Fibroblast of the aortic adventitia (primary cell): ENCODE measurements at regions not wholly inside any gene's neighbourhood (a gene's known extent, or its start where the extent isn't known, plus 50 kb on each side); places are given as distances from the start of the nearest gene placed in this dataset.
A peak's percentile ranks its signal among the peaks of the same experiment; 100 is the strongest.

Source experiments
- DNase-seq: peaks from one replicate; pipeline ENCODE4 v3.0.0-alpha.2; 2010; ENCODE audit warnings: low read depth
- H3K4me3 ChIP-seq: 2 replicates; pipeline ENCODE4 v1.5.1; 2011; ENCODE audit warnings: low read depth, mild to moderate bottlenecking, control low read depth, low read length, moderate library complexity
- TF ChIP-seq, protein P1 (sequence below): IDR thresholded peaks from 2 replicates; pipeline ENCODE4 v1.5.1; 2011; ENCODE audit warnings: mild to moderate bottlenecking, low read length, control low read depth, inconsistent platforms; ENCODE audit not compliant: insufficient read depth

DNA sequence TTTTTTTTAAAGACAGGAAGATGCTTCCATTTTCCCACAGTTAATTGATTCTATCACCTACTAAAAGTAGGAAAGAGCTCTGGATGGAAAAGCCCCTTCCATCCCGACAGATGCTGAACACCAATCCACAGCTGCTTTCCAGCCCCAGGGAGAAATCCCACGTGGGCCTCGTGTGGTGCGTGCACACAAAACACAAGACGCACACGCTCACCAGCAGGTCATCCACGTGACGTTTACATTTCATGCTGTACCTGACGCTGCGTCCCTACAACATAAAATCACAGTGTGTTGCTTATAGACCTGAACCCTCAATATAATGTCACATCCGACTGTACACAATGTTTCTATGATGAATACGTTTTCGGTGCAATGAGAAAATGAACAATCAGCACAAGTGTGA lies 50.2 kb upstream of the DACT2 start:
- TF ChIP-seq, protein P1, sequence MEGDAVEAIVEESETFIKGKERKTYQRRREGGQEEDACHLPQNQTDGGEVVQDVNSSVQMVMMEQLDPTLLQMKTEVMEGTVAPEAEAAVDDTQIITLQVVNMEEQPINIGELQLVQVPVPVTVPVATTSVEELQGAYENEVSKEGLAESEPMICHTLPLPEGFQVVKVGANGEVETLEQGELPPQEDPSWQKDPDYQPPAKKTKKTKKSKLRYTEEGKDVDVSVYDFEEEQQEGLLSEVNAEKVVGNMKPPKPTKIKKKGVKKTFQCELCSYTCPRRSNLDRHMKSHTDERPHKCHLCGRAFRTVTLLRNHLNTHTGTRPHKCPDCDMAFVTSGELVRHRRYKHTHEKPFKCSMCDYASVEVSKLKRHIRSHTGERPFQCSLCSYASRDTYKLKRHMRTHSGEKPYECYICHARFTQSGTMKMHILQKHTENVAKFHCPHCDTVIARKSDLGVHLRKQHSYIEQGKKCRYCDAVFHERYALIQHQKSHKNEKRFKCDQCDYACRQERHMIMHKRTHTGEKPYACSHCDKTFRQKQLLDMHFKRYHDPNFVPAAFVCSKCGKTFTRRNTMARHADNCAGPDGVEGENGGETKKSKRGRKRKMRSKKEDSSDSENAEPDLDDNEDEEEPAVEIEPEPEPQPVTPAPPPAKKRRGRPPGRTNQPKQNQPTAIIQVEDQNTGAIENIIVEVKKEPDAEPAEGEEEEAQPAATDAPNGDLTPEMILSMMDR, result no peak
- H3K4me3 ChIP-seq, result no peak overlapping the region
- DNase-seq, result no peak

DNA sequence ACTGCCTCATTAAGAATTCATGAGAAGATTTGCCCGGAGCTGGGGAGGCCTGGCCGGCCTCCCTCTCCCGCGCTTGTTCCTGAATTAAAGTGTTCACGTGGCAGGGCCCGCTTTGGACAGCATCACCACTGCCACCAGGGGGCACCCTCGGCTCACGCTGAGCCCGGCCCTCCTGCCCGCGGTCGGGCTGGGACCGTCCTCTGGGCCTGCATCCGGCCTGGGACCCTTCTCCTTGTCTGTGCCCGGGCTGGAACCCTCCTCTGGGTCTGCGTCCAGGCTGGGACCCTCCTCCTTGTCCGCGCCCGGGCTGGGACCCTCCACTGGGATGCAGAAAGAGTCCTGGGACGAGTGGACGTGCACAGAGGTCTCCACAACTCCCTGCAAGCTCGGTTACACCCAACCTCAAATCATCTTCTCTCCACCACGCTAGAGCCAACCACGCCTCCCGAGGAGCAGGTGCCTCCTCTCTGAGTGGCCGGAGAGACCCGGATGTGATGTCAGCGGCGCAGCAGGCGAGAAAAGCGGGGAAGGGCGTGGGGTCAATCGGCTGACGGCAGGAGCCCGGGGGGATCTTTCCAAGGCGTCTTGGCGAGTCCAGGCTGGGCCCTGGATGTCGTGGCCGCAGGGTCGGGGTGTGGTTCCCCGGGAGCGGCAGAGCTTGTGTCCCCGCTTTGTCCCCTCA lies 50.9 kb upstream of the DACT2 start:
- TF ChIP-seq, protein P1, result peak; percentile 81
- peak; percentile 51 for DNase-seq
- no peak overlapping the region for H3K4me3 ChIP-seq

DNA sequence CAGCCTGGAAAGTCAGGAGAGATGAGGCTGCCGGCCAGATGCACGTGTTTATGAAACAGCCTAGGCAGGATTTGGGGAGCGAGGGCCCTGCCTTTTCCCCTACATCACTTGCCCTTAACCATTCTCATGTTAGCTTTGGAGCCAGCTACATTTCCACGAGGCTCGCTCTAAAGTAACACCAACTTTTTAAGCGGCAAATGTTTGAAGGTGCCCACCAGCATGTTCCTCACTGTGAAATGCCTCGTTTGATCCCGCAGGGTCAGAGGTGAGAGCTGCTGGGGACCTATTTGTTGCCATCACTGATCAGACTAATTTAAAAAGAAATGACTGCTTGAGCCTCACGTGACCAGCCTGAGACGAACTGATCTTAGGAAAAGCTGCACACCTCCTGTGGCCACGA lies 51.6 kb upstream of the DACT2 start:
- no peak overlapping the region for H3K4me3 ChIP-seq
- no peak for DNase-seq
- TF ChIP-seq, protein P1, result no peak

DNA sequence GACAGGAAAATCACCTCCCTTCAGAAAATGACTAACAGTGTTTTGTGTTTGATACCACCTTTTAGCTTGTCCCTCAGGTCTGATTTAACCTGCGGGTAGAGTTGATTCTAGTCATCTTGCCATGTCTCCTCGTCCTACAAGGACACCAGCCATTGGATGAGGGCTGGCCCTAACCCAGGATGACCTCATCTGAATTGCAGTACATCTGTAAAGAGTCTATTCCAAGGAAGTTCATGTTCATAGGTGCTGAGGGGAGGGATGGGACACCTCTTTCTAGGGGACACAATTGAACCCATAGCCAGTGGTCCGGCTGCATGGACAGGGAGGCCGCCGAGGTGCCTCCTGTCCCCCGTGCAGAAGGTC lies 52.0 kb upstream of the DACT2 start:
- no peak overlapping the region for H3K4me3 ChIP-seq
- TF ChIP-seq, protein P1, result no peak

DNA sequence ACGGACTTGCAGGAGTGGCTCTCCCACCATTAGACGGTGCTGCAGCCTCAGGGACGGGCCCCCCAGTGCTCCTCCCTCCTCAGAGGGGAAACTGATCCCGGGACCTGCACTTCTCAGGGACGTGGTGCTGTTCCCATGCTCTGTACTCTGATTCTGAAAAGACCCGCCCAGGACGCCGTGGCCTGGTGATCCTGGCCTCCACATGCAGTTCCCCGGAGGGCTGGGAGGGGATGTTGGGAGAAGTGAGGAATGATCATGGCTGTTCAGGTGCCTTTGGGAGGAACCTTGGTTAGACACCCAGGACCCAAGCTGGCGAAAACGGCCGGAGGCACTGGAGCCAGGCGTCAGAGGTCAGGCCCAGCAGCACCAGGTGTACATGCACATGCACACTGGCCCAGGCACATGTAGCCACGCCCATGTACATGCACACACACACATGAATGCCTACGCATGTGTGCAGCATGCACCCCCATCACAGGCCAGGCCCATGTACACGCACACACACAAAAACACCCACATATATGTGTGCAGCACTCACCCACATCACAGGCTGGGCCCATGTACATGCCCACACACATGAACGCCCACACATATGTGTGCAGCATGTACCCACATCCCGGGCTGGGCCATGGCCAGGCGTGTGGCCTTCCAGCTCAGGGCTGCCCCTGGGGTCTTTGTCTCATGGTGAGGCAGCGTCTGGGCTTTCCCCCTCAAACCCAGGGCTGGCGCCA lies 52.6 kb upstream of the DACT2 start:
- TF ChIP-seq, protein P1, result no peak
- no peak for DNase-seq
- H3K4me3 ChIP-seq, result no peak overlapping the region

More for the DNA sequence above, 52.0 kb upstream of the DACT2 start:
- no peak for DNase-seq

DNA sequence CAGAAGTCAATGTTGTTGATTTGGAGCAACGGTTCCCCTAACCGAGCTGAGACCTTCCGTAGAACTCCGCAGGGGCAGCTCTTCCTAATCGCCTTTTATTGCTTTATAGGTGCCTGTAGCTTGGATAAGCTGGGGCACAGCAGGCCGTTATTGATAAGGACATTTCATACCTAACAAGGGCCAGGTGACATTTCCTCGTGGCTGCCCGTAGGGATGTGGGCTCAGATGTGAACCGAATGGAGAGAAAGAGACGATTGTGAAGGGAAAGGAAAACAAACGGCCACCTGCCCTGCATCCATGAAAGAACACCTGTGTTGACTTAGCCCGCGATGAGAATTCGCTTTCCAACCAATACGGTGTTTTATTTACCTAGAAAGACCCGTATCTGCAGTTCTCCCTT lies 53.3 kb upstream of the DACT2 start:
- TF ChIP-seq, protein P1, result no peak
- DNase-seq, result no peak
- H3K4me3 ChIP-seq, result no peak overlapping the region
